ENCODE measurements at regions not wholly inside any gene's neighbourhood (a gene's known extent, or its start where the extent isn't known, plus 50 kb on each side); places are given as distances from the start of the nearest gene placed in this dataset.

- Histone ChIP-seq H3K9me3 (ENCODE audit: control insufficient read depth, insufficient read depth, low read depth, low read length) (no peaks in the 10 kb centered on the region), H3K4me2 (ENCODE audit: extremely low read depth, insufficient read depth, low read length) (no peak overlapping the region), H3K9ac (ENCODE audit: insufficient read depth, low read length) (no peak overlapping the region), H3K27ac (ENCODE audit: insufficient read depth, low read length) (no peak overlapping the region), H3K27me3 (ENCODE audit: control insufficient read depth, insufficient read depth, low read length) (no peaks in the 10 kb centered on the region), H3K4me3 (replicated peaks in 1 of 4; ENCODE audit: control extremely low read depth in 1 of 4, insufficient read depth in 1 of 4, low read depth in 3 of 4, low read length in 4 of 4) (no peak overlapping the region), H3K36me3 (ENCODE audit: control insufficient read depth, insufficient read depth, low read length) (no peaks in the 10 kb centered on the region), H4K20me1 (ENCODE audit: control insufficient read depth, extremely low read depth, insufficient read depth, low read length) (no peaks in the 10 kb centered on the region), H3K79me2 (ENCODE audit: control insufficient read depth, insufficient read depth, low read length) (no peaks in the 10 kb centered on the region), H2AFZ (ENCODE audit: low read length) (no peak overlapping the region), H3K4me1 (ENCODE audit: control insufficient read depth, extremely low read depth, insufficient read depth, low read length) (no peaks in the 10 kb centered on the region)
- TF ChIP-seq CTCF (conservative IDR thresholded peaks at IDR 0.05 in 1 of 2, IDR thresholded peaks at IDR 0.05 in 1 of 2; ENCODE audit: low read depth in 1 of 2, low read length in 2 of 2): no peak
- no peak for TF ChIP-seq EZH2 (IDR thresholded peaks at IDR 0.05; ENCODE audit: low read length, missing control alignments)
- DNase-seq (ENCODE audit: low read depth in 2 of 2): no peak
These were observed 92.7 kb upstream of the SNTG2 start for GRCh38 chr2:857937-858336.

- no peak overlapping the region for H3K27ac ChIP-seq (ENCODE audit: insufficient read depth, low read length)
These were observed 93.6 kb upstream of the SNTG2 start for GRCh38 chr2:857081-857480.

GRCh38 chr2:856456-856855, 94.2 kb upstream of the SNTG2 start:
- no peak overlapping the region for H3K9ac ChIP-seq (ENCODE audit: insufficient read depth, low read length)
- H3K4me3 ChIP-seq (replicated peaks in 1 of 4; ENCODE audit: control extremely low read depth in 1 of 4, insufficient read depth in 1 of 4, low read depth in 3 of 4, low read length in 4 of 4): no peak overlapping the region
- no peaks in the 10 kb centered on the region for H4K20me1 ChIP-seq (ENCODE audit: control insufficient read depth, extremely low read depth, insufficient read depth, low read length)
- TF ChIP-seq EZH2 (IDR thresholded peaks at IDR 0.05; ENCODE audit: low read length, missing control alignments) (no peak), CTCF (conservative IDR thresholded peaks at IDR 0.05 in 1 of 2, IDR thresholded peaks at IDR 0.05 in 1 of 2; ENCODE audit: low read depth in 1 of 2, low read length in 2 of 2) (no peak)
- no peaks in the 10 kb centered on the region for H3K9me3 ChIP-seq (ENCODE audit: control insufficient read depth, insufficient read depth, low read depth, low read length)
- no peak overlapping the region for H2AFZ ChIP-seq (ENCODE audit: low read length)
- no peaks in the 10 kb centered on the region for H3K36me3 ChIP-seq (ENCODE audit: control insufficient read depth, insufficient read depth, low read length)
- H3K4me2 ChIP-seq (ENCODE audit: extremely low read depth, insufficient read depth, low read length): no peak overlapping the region
- DNase-seq (ENCODE audit: low read depth in 2 of 2): no peak
- no peaks in the 10 kb centered on the region for H3K27me3 ChIP-seq (ENCODE audit: control insufficient read depth, insufficient read depth, low read length)
- no peaks in the 10 kb centered on the region for H3K79me2 ChIP-seq (ENCODE audit: control insufficient read depth, insufficient read depth, low read length)
- H3K27ac ChIP-seq (ENCODE audit: insufficient read depth, low read length): no peak overlapping the region
- no peaks in the 10 kb centered on the region for H3K4me1 ChIP-seq (ENCODE audit: control insufficient read depth, extremely low read depth, insufficient read depth, low read length)

More at GRCh38 chr2:857081-857480, 93.6 kb upstream of the SNTG2 start:
- no peak for DNase-seq (ENCODE audit: low read depth in 2 of 2)
- Histone ChIP-seq H3K9me3 (ENCODE audit: control insufficient read depth, insufficient read depth, low read depth, low read length) (no peaks in the 10 kb centered on the region), H3K9ac (ENCODE audit: insufficient read depth, low read length) (no peak overlapping the region), H3K4me3 (replicated peaks in 1 of 4; ENCODE audit: control extremely low read depth in 1 of 4, insufficient read depth in 1 of 4, low read depth in 3 of 4, low read length in 4 of 4) (no peak overlapping the region), H2AFZ (ENCODE audit: low read length) (no peak overlapping the region), H4K20me1 (ENCODE audit: control insufficient read depth, extremely low read depth, insufficient read depth, low read length) (no peaks in the 10 kb centered on the region), H3K27me3 (ENCODE audit: control insufficient read depth, insufficient read depth, low read length) (no peaks in the 10 kb centered on the region), H3K4me1 (ENCODE audit: control insufficient read depth, extremely low read depth, insufficient read depth, low read length) (no peaks in the 10 kb centered on the region), H3K36me3 (ENCODE audit: control insufficient read depth, insufficient read depth, low read length) (no peaks in the 10 kb centered on the region), H3K4me2 (ENCODE audit: extremely low read depth, insufficient read depth, low read length) (no peak overlapping the region), H3K79me2 (ENCODE audit: control insufficient read depth, insufficient read depth, low read length) (no peaks in the 10 kb centered on the region)
- TF ChIP-seq EZH2 (IDR thresholded peaks at IDR 0.05; ENCODE audit: low read length, missing control alignments) (no peak), CTCF (conservative IDR thresholded peaks at IDR 0.05 in 1 of 2, IDR thresholded peaks at IDR 0.05 in 1 of 2; ENCODE audit: low read depth in 1 of 2, low read length in 2 of 2) (no peak)

Data from fibroblast of lung (primary cell).